HepG2 (cell line): ENCODE measurements at regions not wholly inside any gene's neighbourhood (a gene's known extent, or its start where the extent isn't known, plus 50 kb on each side); places are given as distances from the start of the nearest gene placed in this dataset.

Experiments used
- ATAC-seq: fragments of 200-7000 bp; cut with Tn5 transposase; 3 replicates; pipeline ENCODE4 v1.9.1; 2020; ENCODE audit warnings: mild to moderate bottlenecking, moderate library complexity
- BruUV-seq: library from RNA; stranded (reverse); fragments of 400-500 nt; replicated peaks from 2 replicates; lab custom pipeline; 2021; lab: Mats Ljungman, UMichigan
- CTCF ChIA-PET: fragments of 300-600 bp; formaldehyde crosslinking; extraction: SDS; loops from one replicate; lab custom pipeline; 2021; ENCODE audit warnings: low total read pairs, inconsistent platforms, low intra/inter-chr PET ratio; lab: Yijun Ruan, JAX
- POLR2A ChIA-PET: fragments of 350-600 bp; sonication (Branson Sonifier 250); formaldehyde crosslinking; loops from one replicate; lab custom pipeline; 2020; ENCODE audit warnings: antibody characterized with exemption, inconsistent platforms; lab: Yijun Ruan, JAX
- DNase-seq: peaks from one replicate; pipeline ENCODE4 v3.0.0-alpha.2; 2015; ENCODE audit warnings: low spot score
- FAIRE-seq: peaks from 3 replicates; lab custom pipeline; 2011; peaks lifted over from hg19 to GRCh38; lab: Jason Lieb, UNC
- H2AFZ ChIP-seq: one replicate; pipeline ENCODE4 v1.6.1; 2011; ENCODE audit warnings: low read length, inconsistent platforms
- H3K27ac ChIP-seq: fragments of 300-600 bp; 3 replicates; pipeline ENCODE4 v1.8.0; 2011; ENCODE audit warnings: mixed run types, mild to moderate bottlenecking, mixed read lengths, low read length, inconsistent platforms; ENCODE audit not compliant: insufficient read depth; ENCODE audit errors: extremely low read length
- H3K27me3 ChIP-seq, 2 experiments: fragments of 200-600 bp in 1 of 2; 2 replicates in 1 of 2; 3 replicates in 1 of 2; pipeline versions ENCODE4 v1.6.0 to v1.8.0; 2011; ENCODE audit warnings: low read length in 2 of 2, mild to moderate bottlenecking in 2 of 2, moderate library complexity in 2 of 2, inconsistent platforms in 1 of 2; ENCODE audit not compliant: insufficient read depth in 2 of 2, control insufficient read depth in 1 of 2
- H3K36me3 ChIP-seq, 2 experiments: fragments of 200-600 bp in 1 of 2; replicated peaks in 1 of 2; 2 replicates in 1 of 2; 3 replicates in 1 of 2; pipeline versions ENCODE4 v1.5.1 to v1.8.0; 2011; ENCODE audit warnings: low read length in 2 of 2, inconsistent platforms in 1 of 2; ENCODE audit not compliant: insufficient read depth in 2 of 2, control insufficient read depth in 1 of 2
- H3K4me1 ChIP-seq: 2 replicates; pipeline ENCODE4 v1.5.1; 2012; ENCODE audit warnings: low read length, inconsistent platforms; ENCODE audit not compliant: insufficient read depth
- H3K4me2 ChIP-seq: 2 replicates; pipeline ENCODE4 v1.6.0; 2011; ENCODE audit warnings: low read depth, low read length, inconsistent platforms
- H3K4me3 ChIP-seq, 3 experiments: fragments of 200-600 bp in 1 of 3; sonication (generic), shearing (Covaris generic) in 1 of 3; replicated peaks in 1 of 3; 2 replicates each; pipeline ENCODE4 v1.5.1; 2011 to 2016; ENCODE audit warnings: low read length in 3 of 3, inconsistent platforms in 2 of 3, low read depth in 2 of 3, mild to moderate bottlenecking in 2 of 3, control low read depth in 1 of 3, mixed read lengths in 1 of 3; ENCODE audit not compliant: insufficient read depth in 1 of 3
- H3K79me2 ChIP-seq: one replicate; pipeline ENCODE4 v1.6.1; 2011; ENCODE audit warnings: low read length, inconsistent platforms; ENCODE audit not compliant: insufficient read depth
- H3K9ac ChIP-seq: 2 replicates; pipeline ENCODE4 v1.6.0; 2011; ENCODE audit warnings: mild to moderate bottlenecking, low read depth, low read length, inconsistent platforms; ENCODE audit not compliant: insufficient read depth
- H3K9me3 ChIP-seq: 2 replicates; pipeline ENCODE4 v1.5.1; 2012; ENCODE audit warnings: mild to moderate bottlenecking, low read length
- H4K20me1 ChIP-seq: 2 replicates; pipeline ENCODE4 v1.6.0; 2011; ENCODE audit warnings: inconsistent platforms, mild to moderate bottlenecking, low read length, moderate library complexity; ENCODE audit not compliant: insufficient read depth
- CAMTA2 ChIP-seq: sonication (generic); formaldehyde crosslinking; IDR thresholded peaks from 2 replicates; pipeline ENCODE4 v1.4.0; 2020; ENCODE audit warnings: mild to moderate bottlenecking, missing genetic modification reagents, borderline replicate concordance
- SALL2 ChIP-seq: sonication (generic); formaldehyde crosslinking; IDR thresholded peaks from 2 replicates; pipeline ENCODE4 v1.8.1; 2023; ENCODE audit warnings: mild to moderate bottlenecking, missing genetic modification reagents, inconsistent platforms
- SRY ChIP-seq: sonication (generic); formaldehyde crosslinking; IDR thresholded peaks from 2 replicates; pipeline ENCODE4 v1.8.0; 2022; ENCODE audit warnings: mild to moderate bottlenecking, missing genetic modification reagents
- ZBTB26 ChIP-seq: IDR thresholded peaks from 2 replicates; pipeline ENCODE4 v1.6.1; 2016; ENCODE audit warnings: missing compliant biosample characterization, missing genetic modification reagents, borderline replicate concordance
- ZMAT3 ChIP-seq: sonication (generic); formaldehyde crosslinking; conservative IDR thresholded peaks from 2 replicates; pipeline ENCODE4 v1.7.0; 2021; ENCODE audit warnings: missing genetic modification reagents
- ZNF570 ChIP-seq: sonication (generic); formaldehyde crosslinking; IDR thresholded peaks from 2 replicates; pipeline ENCODE4 v1.4.0; 2020; ENCODE audit warnings: mild to moderate bottlenecking, missing genetic modification reagents, borderline replicate concordance
- ZNF670 ChIP-seq: sonication (generic); formaldehyde crosslinking; IDR thresholded peaks from 2 replicates; pipeline ENCODE4 v1.8.0; 2022; ENCODE audit warnings: mild to moderate bottlenecking, missing genetic modification reagents, borderline replicate concordance
- ZNF792 ChIP-seq: IDR thresholded peaks from 2 replicates; pipeline ENCODE4 v1.6.1; 2016
- WGBS: methylation state at CpG from one replicate; pipeline ENCODE4 v1.1.6; 2017; ENCODE audit warnings: low lambda C conversion rate; 5-methylcytosine and 5-hydroxymethylcytosine counted together
- in situ Hi-C: cut with HindIII; loops from 2 replicates; pipeline ENCODE4 v1.10.0; 2017; ENCODE audit warnings: low pct_unique_long_range_greater_than_20kb; ENCODE audit not compliant: extremely low pct_ligation_motif_present
- intact Hi-C: fragments of 100-400 bp; cut with micrococcal nuclease; formaldehyde crosslinking; loops from one replicate; pipeline ENCODE4 v1.10.0; 2022; ENCODE audit not compliant: unreplicated experiment
- TF ChIP-seq, protein P1 (sequence below): sonication (generic); formaldehyde crosslinking; IDR thresholded peaks from 2 replicates; pipeline ENCODE4 v1.4.0; 2020; ENCODE audit warnings: missing genetic modification reagents
- TF ChIP-seq, protein P2 (sequence below): sonication (generic); formaldehyde crosslinking; IDR thresholded peaks from 2 replicates; pipeline ENCODE4 v1.5.1; 2020; ENCODE audit warnings: missing genetic modification reagents, mild to moderate bottlenecking, borderline replicate concordance

DNA sequence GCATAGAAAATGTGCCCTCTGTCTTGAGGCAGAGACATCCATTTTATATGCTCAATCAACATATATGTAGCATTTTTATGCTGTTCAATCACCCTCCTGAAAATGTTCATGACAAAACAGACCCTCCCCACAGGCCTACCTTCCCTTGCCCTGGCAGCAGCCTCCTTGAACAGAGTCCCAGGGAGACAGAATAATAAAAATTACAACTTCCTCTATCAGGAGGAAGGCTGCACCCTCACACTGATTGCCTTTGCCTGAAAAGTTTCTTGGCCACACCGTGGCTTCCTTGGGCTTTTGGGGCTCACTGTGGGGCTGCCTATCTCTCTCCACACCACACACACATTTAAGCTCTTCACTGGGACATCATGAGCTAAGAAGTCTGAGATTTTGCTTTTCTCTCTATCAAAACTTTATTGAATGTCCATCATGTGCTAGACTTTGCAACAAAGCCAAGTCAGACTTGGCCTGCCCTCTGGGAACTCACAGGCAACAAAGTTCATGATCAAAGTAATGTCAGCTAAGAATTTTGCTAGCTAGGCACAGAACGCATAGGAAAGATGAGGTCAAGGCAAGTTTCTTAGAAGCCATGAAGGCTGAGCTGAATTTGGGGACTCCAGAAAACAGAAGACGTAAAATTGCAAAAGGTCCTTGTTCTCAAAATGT, 101.6 kb downstream of the BCL2L11 start:
- Histone ChIP-seq H3K4me3 (no peak overlapping the region), H3K79me2 (no peaks in the 10 kb centered on the region), H3K4me2 (no peak overlapping the region), H3K27me3 (no peaks in the 10 kb centered on the region), H3K4me1 (no peaks in the 10 kb centered on the region), H3K36me3 (peaks cover 0 to 1% of the 10 kb centered on the region in 2 experiments; a peak in 3 of 5 replicates), H3K27ac (no peak overlapping the region), H3K9me3 (peaks cover 4% of the 10 kb centered on the region; the same call in 1 of the 2 replicates), H2AFZ (no peak overlapping the region), H3K9ac (no peak overlapping the region)
- ATAC-seq = no peak
- ChIA-PET POLR2A (no interaction called here), CTCF (no interaction called here)
- DNase-seq = no peak
- FAIRE-seq = no peak
- in situ Hi-C loops (no loop called here), intact Hi-C loops (no loop called here)
- WGBS = 95% methylated on average over 3 of the region's 3 CpGs
- no peak for TF ChIP-seq ZBTB26
- TF ChIP-seq ZMAT3 = no peak
- no peak for TF ChIP-seq CAMTA2
- TF ChIP-seq ZNF792 (CRISPR knock-in tag) = no peak
- no peak for TF ChIP-seq SRY (CRISPR knock-in tag)
- no peak for TF ChIP-seq ZNF670 (CRISPR knock-in tag)
- no peak for TF ChIP-seq SALL2 (CRISPR knock-in tag)
- TF ChIP-seq, protein P1, sequence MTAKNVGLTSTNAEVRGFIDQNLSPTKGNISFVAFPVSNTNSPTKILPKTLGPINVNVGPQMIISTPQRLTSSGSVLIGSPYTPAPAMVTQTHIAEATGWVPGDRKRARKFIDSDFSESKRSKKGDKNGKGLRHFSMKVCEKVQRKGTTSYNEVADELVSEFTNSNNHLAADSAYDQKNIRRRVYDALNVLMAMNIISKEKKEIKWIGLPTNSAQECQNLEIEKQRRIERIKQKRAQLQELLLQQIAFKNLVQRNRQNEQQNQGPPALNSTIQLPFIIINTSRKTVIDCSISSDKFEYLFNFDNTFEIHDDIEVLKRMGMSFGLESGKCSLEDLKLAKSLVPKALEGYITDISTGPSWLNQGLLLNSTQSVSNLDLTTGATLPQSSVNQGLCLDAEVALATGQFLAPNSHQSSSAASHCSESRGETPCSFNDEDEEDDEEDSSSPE (CRISPR knock-in tag) = no peak
- TF ChIP-seq ZNF570 (CRISPR knock-in tag) = no peak
- TF ChIP-seq, protein P2, sequence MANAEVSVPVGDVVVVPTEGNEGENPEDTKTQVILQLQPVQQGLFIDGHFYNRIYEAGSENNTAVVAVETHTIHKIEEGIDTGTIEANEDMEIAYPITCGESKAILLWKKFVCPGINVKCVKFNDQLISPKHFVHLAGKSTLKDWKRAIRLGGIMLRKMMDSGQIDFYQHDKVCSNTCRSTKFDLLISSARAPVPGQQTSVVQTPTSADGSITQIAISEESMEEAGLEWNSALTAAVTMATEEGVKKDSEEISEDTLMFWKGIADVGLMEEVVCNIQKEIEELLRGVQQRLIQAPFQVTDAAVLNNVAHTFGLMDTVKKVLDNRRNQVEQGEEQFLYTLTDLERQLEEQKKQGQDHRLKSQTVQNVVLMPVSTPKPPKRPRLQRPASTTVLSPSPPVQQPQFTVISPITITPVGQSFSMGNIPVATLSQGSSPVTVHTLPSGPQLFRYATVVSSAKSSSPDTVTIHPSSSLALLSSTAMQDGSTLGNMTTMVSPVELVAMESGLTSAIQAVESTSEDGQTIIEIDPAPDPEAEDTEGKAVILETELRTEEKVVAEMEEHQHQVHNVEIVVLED = no peak
- TF ChIP-seq, all 625 proteins: peak for 0
- no TSS peak for BruUV-seq
- no peaks in the 10 kb centered on the region for H4K20me1 ChIP-seq
